K562 (cell line): ENCODE measurements at regions not wholly inside any gene's neighbourhood (a gene's known extent, or its start where the extent isn't known, plus 50 kb on each side); places are given as distances from the start of the nearest gene placed in this dataset.

Experiments
- CREM ChIP-seq: IDR thresholded peaks from 2 replicates; pipeline ENCODE4 v1.6.1; 2014; ENCODE audit warnings: antibody characterized with exemption, low read depth
- HNRNPL ChIP-seq: fragments of 200-400 bp; formaldehyde crosslinking; IDR thresholded peaks from 2 replicates; pipeline ENCODE4 v1.6.1; 2017; ENCODE audit warnings: low read depth, mild to moderate bottlenecking, low read length
- NCOA2 ChIP-seq, 2 experiments: fragments of 450-650 bp; IDR thresholded peaks; 2 replicates each; pipeline ENCODE4 v1.6.1; 2018; ENCODE audit warnings: mild to moderate bottlenecking in 2 of 2, moderate library complexity in 1 of 2; ENCODE audit not compliant: partially characterized antibody in 2 of 2
- NFE2 ChIP-seq: IDR thresholded peaks from 2 replicates; pipeline ENCODE4 v1.6.1; 2014; ENCODE audit warnings: antibody characterized with exemption, low read depth
- RBBP5 ChIP-seq: fragments of 200-600 bp; sonication (generic); IDR thresholded peaks from 2 replicates; pipeline ENCODE4 v1.6.1; 2012; ENCODE audit warnings: borderline replicate concordance, mild to moderate bottlenecking, low read length, control low read depth, inconsistent platforms; ENCODE audit not compliant: insufficient read depth, poor library complexity, severe bottlenecking
- SAFB ChIP-seq: fragments of 200-400 bp; formaldehyde crosslinking; IDR thresholded peaks from 2 replicates; pipeline ENCODE4 v1.6.1; 2017; ENCODE audit warnings: low read depth, low read length, borderline replicate concordance
- TAF7 ChIP-seq: fragments of 450-650 bp; IDR thresholded peaks from 2 replicates; pipeline ENCODE4 v1.6.1; 2016; ENCODE audit warnings: missing genetic modification characterization, missing compliant biosample characterization
- ZZZ3 ChIP-seq: fragments of 450-650 bp; IDR thresholded peaks from 2 replicates; pipeline ENCODE4 v1.6.1; 2016; ENCODE audit warnings: antibody characterized with exemption, mild to moderate bottlenecking, moderate library complexity
- TF ChIP-seq, protein P1 (sequence below): fragments of 450-650 bp; IDR thresholded peaks from 2 replicates; pipeline ENCODE4 v1.6.1; 2016; ENCODE audit warnings: low read depth
- TF ChIP-seq, protein P2 (sequence below): sonication (generic); formaldehyde crosslinking; IDR thresholded peaks from 2 replicates; pipeline ENCODE4 v1.8.0; 2023; ENCODE audit warnings: missing genetic modification reagents, mild to moderate bottlenecking, borderline replicate concordance

DNA sequence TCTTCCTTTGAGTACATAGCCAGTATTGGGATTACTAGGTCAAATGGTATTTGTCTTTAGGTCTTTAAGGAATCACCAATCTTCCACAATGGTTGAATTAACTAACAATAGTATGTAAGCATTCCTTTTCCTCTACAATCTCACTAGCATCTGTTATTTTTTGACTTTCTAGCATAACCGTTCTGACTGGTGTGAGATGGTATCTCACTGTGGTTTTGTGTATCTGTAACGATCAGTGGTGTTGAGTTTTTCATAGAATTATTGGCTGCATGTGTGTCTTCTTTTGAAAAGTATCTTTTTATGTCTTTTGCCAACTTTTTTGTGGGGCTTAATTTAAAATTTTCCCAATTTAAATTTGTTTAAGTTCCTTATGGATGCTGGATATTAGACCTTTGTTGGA lies 81.5 kb upstream of the ASTN2 start (continued):
- TF ChIP-seq CREM: no peak
- TF ChIP-seq HNRNPL: no peak
- no peak for TF ChIP-seq NFE2
- TF ChIP-seq SAFB: no peak
- TF ChIP-seq, protein P1, sequence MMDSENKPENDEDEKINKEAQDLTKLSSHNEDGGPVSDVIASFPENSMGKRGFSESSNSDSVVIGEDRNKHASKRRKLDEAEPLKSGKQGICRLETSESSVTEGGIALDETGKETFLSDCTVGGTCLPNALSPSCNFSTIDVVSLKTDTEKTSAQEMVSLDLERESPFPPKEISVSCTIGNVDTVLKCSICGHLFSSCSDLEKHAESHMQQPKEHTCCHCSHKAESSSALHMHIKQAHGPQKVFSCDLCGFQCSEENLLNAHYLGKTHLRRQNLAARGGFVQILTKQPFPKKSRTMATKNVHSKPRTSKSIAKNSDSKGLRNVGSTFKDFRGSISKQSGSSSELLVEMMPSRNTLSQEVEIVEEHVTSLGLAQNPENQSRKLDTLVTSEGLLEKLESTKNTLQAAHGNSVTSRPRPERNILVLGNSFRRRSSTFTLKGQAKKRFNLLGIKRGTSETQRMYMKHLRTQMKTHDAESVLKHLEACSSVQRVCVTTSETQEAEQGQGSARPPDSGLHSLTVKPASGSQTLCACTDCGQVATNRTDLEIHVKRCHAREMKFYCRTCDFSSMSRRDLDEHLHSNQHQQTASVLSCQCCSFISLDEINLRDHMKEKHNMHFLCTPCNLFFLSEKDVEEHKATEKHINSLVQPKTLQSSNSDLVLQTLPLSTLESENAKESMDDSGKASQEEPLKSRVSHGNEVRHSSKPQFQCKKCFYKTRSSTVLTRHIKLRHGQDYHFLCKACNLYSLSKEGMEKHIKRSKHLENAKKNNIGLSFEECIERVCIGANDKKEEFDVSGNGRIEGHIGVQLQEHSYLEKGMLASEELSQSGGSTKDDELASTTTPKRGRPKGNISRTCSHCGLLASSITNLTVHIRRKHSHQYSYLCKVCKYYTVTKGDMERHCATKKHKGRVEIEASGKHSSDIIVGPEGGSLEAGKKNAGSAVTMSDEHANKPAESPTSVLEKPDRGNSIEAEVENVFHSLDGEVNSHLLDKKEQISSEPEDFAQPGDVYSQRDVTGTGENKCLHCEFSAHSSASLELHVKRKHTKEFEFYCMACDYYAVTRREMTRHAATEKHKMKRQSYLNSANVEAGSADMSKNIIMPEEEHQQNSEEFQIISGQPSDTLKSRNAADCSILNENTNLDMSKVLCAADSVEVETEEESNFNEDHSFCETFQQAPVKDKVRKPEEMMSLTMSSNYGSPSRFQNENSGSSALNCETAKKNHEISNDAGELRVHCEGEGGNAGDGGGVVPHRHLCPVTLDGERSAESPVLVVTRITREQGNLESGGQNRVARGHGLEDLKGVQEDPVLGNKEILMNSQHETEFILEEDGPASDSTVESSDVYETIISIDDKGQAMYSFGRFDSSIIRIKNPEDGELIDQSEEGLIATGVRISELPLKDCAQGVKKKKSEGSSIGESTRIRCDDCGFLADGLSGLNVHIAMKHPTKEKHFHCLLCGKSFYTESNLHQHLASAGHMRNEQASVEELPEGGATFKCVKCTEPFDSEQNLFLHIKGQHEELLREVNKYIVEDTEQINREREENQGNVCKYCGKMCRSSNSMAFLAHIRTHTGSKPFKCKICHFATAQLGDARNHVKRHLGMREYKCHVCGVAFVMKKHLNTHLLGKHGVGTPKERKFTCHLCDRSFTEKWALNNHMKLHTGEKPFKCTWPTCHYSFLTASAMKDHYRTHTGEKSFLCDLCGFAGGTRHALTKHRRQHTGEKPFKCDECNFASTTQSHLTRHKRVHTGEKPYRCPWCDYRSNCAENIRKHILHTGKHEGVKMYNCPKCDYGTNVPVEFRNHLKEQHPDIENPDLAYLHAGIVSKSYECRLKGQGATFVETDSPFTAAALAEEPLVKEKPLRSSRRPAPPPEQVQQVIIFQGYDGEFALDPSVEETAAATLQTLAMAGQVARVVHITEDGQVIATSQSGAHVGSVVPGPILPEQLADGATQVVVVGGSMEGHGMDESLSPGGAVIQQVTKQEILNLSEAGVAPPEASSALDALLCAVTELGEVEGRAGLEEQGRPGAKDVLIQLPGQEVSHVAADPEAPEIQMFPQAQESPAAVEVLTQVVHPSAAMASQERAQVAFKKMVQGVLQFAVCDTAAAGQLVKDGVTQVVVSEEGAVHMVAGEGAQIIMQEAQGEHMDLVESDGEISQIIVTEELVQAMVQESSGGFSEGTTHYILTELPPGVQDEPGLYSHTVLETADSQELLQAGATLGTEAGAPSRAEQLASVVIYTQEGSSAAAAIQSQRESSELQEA: no peak
- no peak for TF ChIP-seq ZZZ3
- no peak for TF ChIP-seq RBBP5
- TF ChIP-seq NCOA2 (IDR thresholded peaks at IDR 0.05; ENCODE audit: partially characterized antibody in 2 of 2): no peak
- TF ChIP-seq TAF7 (tag): no peak
- TF ChIP-seq, protein P2, sequence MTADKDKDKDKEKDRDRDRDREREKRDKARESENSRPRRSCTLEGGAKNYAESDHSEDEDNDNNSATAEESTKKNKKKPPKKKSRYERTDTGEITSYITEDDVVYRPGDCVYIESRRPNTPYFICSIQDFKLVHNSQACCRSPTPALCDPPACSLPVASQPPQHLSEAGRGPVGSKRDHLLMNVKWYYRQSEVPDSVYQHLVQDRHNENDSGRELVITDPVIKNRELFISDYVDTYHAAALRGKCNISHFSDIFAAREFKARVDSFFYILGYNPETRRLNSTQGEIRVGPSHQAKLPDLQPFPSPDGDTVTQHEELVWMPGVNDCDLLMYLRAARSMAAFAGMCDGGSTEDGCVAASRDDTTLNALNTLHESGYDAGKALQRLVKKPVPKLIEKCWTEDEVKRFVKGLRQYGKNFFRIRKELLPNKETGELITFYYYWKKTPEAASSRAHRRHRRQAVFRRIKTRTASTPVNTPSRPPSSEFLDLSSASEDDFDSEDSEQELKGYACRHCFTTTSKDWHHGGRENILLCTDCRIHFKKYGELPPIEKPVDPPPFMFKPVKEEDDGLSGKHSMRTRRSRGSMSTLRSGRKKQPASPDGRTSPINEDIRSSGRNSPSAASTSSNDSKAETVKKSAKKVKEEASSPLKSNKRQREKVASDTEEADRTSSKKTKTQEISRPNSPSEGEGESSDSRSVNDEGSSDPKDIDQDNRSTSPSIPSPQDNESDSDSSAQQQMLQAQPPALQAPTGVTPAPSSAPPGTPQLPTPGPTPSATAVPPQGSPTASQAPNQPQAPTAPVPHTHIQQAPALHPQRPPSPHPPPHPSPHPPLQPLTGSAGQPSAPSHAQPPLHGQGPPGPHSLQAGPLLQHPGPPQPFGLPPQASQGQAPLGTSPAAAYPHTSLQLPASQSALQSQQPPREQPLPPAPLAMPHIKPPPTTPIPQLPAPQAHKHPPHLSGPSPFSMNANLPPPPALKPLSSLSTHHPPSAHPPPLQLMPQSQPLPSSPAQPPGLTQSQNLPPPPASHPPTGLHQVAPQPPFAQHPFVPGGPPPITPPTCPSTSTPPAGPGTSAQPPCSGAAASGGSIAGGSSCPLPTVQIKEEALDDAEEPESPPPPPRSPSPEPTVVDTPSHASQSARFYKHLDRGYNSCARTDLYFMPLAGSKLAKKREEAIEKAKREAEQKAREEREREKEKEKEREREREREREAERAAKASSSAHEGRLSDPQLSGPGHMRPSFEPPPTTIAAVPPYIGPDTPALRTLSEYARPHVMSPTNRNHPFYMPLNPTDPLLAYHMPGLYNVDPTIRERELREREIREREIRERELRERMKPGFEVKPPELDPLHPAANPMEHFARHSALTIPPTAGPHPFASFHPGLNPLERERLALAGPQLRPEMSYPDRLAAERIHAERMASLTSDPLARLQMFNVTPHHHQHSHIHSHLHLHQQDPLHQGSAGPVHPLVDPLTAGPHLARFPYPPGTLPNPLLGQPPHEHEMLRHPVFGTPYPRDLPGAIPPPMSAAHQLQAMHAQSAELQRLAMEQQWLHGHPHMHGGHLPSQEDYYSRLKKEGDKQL (CRISPR knock-in tag): no peak
